ENCODE measurements at regions not wholly inside any gene's neighbourhood (a gene's known extent, or its start where the extent isn't known, plus 50 kb on each side); places are given as distances from the start of the nearest gene placed in this dataset.

- TF ChIP-seq RAD21 (conservative IDR thresholded peaks at IDR 0.05) (no peak), EP300 (conservative IDR thresholded peaks at IDR 0.05; ENCODE audit: poor library complexity, severe bottlenecking) (no peak), TAF1 (IDR thresholded peaks at IDR 0.05; ENCODE audit: low read depth) (no peak), POLR2AphosphoS5 (IDR thresholded peaks at IDR 0.05) (no peak)
- TF ChIP-seq, protein P1, sequence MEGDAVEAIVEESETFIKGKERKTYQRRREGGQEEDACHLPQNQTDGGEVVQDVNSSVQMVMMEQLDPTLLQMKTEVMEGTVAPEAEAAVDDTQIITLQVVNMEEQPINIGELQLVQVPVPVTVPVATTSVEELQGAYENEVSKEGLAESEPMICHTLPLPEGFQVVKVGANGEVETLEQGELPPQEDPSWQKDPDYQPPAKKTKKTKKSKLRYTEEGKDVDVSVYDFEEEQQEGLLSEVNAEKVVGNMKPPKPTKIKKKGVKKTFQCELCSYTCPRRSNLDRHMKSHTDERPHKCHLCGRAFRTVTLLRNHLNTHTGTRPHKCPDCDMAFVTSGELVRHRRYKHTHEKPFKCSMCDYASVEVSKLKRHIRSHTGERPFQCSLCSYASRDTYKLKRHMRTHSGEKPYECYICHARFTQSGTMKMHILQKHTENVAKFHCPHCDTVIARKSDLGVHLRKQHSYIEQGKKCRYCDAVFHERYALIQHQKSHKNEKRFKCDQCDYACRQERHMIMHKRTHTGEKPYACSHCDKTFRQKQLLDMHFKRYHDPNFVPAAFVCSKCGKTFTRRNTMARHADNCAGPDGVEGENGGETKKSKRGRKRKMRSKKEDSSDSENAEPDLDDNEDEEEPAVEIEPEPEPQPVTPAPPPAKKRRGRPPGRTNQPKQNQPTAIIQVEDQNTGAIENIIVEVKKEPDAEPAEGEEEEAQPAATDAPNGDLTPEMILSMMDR (IDR thresholded peaks at IDR 0.05; ENCODE audit: poor library complexity, severe bottlenecking) = no peak
Measured at GRCh38 chr1:184319879-184320278, 67.0 kb upstream of the C1orf21 start.

Data from neural cell (in vitro differentiated cells).